Kidney epithelial cell (primary cell): ENCODE measurements at regions not wholly inside any gene's neighbourhood (a gene's known extent, or its start where the extent isn't known, plus 50 kb on each side); places are given as distances from the start of the nearest gene placed in this dataset.

Source experiments
- DNase-seq: peaks from one replicate; pipeline ENCODE4 v3.0.0-alpha.2; 2010; ENCODE audit warnings: low read depth
- H3K27me3 ChIP-seq: 2 replicates; pipeline ENCODE4 v1.6.0; 2011; ENCODE audit warnings: low read length; ENCODE audit not compliant: control insufficient read depth, insufficient read depth
- H3K36me3 ChIP-seq: 2 replicates; pipeline ENCODE4 v1.5.1; 2011; ENCODE audit warnings: low read length; ENCODE audit not compliant: control insufficient read depth, insufficient read depth
- H3K4me3 ChIP-seq: 2 replicates; pipeline ENCODE4 v1.5.1; 2011; ENCODE audit warnings: low read depth, mild to moderate bottlenecking, control low read depth, low read length
- CTCF ChIP-seq: IDR thresholded peaks from 2 replicates; pipeline ENCODE4 v1.5.1; 2011; ENCODE audit warnings: mild to moderate bottlenecking, moderate library complexity, low read length, control low read depth, inconsistent platforms; ENCODE audit not compliant: insufficient read depth, poor library complexity, severe bottlenecking

- Histone ChIP-seq H3K4me3 (no peak overlapping the region), H3K27me3 (no peaks in the 10 kb centered on the region), H3K36me3 (no peaks in the 10 kb centered on the region)
- TF ChIP-seq CTCF: no peak
- no peak for DNase-seq
Measured at GRCh38 chr2:7816944-7817343, 864.9 kb upstream of the ID2 start.

GRCh38 chr2:7819316-7819715, 862.5 kb upstream of the ID2 start:
- TF ChIP-seq CTCF: no peak
- no peak for DNase-seq
- H3K4me3 ChIP-seq: no peak overlapping the region
- no peaks in the 10 kb centered on the region for H3K36me3 ChIP-seq
- no peaks in the 10 kb centered on the region for H3K27me3 ChIP-seq

GRCh38 chr2:7819850-7820249, 862.0 kb upstream of the ID2 start:
- no peak overlapping the region for H3K4me3 ChIP-seq
- H3K27me3 ChIP-seq: no peaks in the 10 kb centered on the region
- no peaks in the 10 kb centered on the region for H3K36me3 ChIP-seq
- no peak for TF ChIP-seq CTCF
- no peak for DNase-seq

GRCh38 chr2:7824211-7824610, 857.6 kb upstream of the ID2 start:
- no peak for DNase-seq
- Histone ChIP-seq H3K27me3 (no peaks in the 10 kb centered on the region), H3K4me3 (no peak overlapping the region), H3K36me3 (no peaks in the 10 kb centered on the region)
- TF ChIP-seq CTCF: no peak

- H3K27me3 ChIP-seq: no peaks in the 10 kb centered on the region
- no peaks in the 10 kb centered on the region for H3K36me3 ChIP-seq
- H3K4me3 ChIP-seq: no peak overlapping the region
- peak; percentile 78 for DNase-seq
- no peak for TF ChIP-seq CTCF
Measured at GRCh38 chr2:7825591-7826312, 856.1 kb upstream of the ID2 start.

GRCh38 chr2:7826656-7827055, 855.2 kb upstream of the ID2 start:
- DNase-seq: no peak
- Histone ChIP-seq H3K4me3 (no peak overlapping the region), H3K36me3 (no peaks in the 10 kb centered on the region), H3K27me3 (no peaks in the 10 kb centered on the region)
- no peak for TF ChIP-seq CTCF
